PC-3 (cell line): ENCODE measurements at regions not wholly inside any gene's neighbourhood (a gene's known extent, or its start where the extent isn't known, plus 50 kb on each side); places are given as distances from the start of the nearest gene placed in this dataset.

ENCODE experiments used
- ATAC-seq: fragments of 200-7000 bp; cut with Tn5 transposase; 2 replicates; pipeline ENCODE4 v1.9.1; 2020; ENCODE audit warnings: mild to moderate bottlenecking, moderate library complexity
- BruUV-seq: library from RNA; stranded (reverse); fragments of 400-500 nt; replicated peaks from 2 replicates; lab custom pipeline; 2021; lab: Mats Ljungman, UMichigan
- CTCF ChIA-PET: fragments of 300-600 bp; sonication (Branson Sonifier 250); formaldehyde crosslinking; loops from one replicate; lab custom pipeline; 2022; ENCODE audit warnings: antibody characterized with exemption; lab: Charles Lee
- POLR2A ChIA-PET: fragments of 300-600 bp; sonication (Branson Sonifier 250); formaldehyde crosslinking; loops from one replicate; lab custom pipeline; 2022; ENCODE audit warnings: antibody characterized with exemption; ENCODE audit not compliant: unreplicated experiment; lab: Charles Lee
- DNase-seq: peaks from one replicate; pipeline ENCODE4 v3.0.0-alpha.2; 2015
- H2AFZ ChIP-seq: fragments of 300-600 bp; sonication (generic); 2 replicates; pipeline ENCODE4 v1.6.0; 2016; ENCODE audit warnings: antibody characterized with exemption, low read length
- H3F3A ChIP-seq: fragments of 300-600 bp; sonication (generic); one replicate; pipeline ENCODE4 v1.6.0; 2017; ENCODE audit warnings: antibody characterized with exemption, low read length, control low read depth, mild to moderate bottlenecking; ENCODE audit not compliant: unreplicated experiment
- H3K27ac ChIP-seq: fragments of 300-600 bp; sonication (generic); 2 replicates; pipeline ENCODE4 v1.5.1; 2016; ENCODE audit warnings: mild to moderate bottlenecking, low read length
- H3K27me3 ChIP-seq: fragments of 300-600 bp; sonication (generic); 2 replicates; pipeline ENCODE4 v1.6.1; 2016; ENCODE audit warnings: low read length, mixed read lengths
- H3K36me3 ChIP-seq: fragments of 300-600 bp; sonication (generic); 2 replicates; pipeline ENCODE4 v1.6.1; 2016; ENCODE audit warnings: low read depth, mixed run types, low read length, mixed read lengths
- H3K4me1 ChIP-seq: fragments of 300-600 bp; sonication (generic); 2 replicates; pipeline ENCODE4 v1.5.1; 2016; ENCODE audit warnings: low read length; ENCODE audit not compliant: insufficient read depth
- H3K4me2 ChIP-seq: fragments of 300-600 bp; sonication (generic); 2 replicates; pipeline ENCODE4 v1.6.0; 2016; ENCODE audit warnings: low read length
- H3K4me3 ChIP-seq: fragments of 300-600 bp; sonication (generic); 2 replicates; pipeline ENCODE4 v1.5.1; 2016; ENCODE audit warnings: mild to moderate bottlenecking, low read length, mixed read lengths
- H3K79me2 ChIP-seq: fragments of 300-600 bp; sonication (generic); 2 replicates; pipeline ENCODE4 v1.6.1; 2017; ENCODE audit warnings: low read length, mixed read lengths
- H3K9ac ChIP-seq: fragments of 300-600 bp; sonication (generic); 2 replicates; pipeline ENCODE4 v1.6.0; 2016; ENCODE audit warnings: mild to moderate bottlenecking, low read length
- H3K9me2 ChIP-seq: fragments of 300-600 bp; sonication (generic); replicated peaks from 2 replicates; pipeline ENCODE4 v1.6.1; 2016; ENCODE audit warnings: mixed run types, low read length, mixed read lengths
- H3K9me3 ChIP-seq: fragments of 300-600 bp; sonication (generic); 2 replicates; pipeline ENCODE4 v1.6.1; 2016; ENCODE audit warnings: low read length, mixed read lengths
- H4K20me1 ChIP-seq: fragments of 300-600 bp; sonication (generic); 2 replicates; pipeline ENCODE4 v1.6.1; 2016; ENCODE audit warnings: low read length, mixed read lengths
- CTCF ChIP-seq: fragments of 300-600 bp; sonication (generic); conservative IDR thresholded peaks from 2 replicates; pipeline ENCODE4 v1.5.1; 2017; ENCODE audit warnings: antibody characterized with exemption, low read depth, mild to moderate bottlenecking, low read length
- EZH2 ChIP-seq: fragments of 300-600 bp; sonication (generic); IDR thresholded peaks from one replicate; pipeline ENCODE4 v1.6.1; 2017; ENCODE audit warnings: antibody characterized with exemption, mild to moderate bottlenecking, low read length; ENCODE audit not compliant: unreplicated experiment
- EZH2phosphoT487 ChIP-seq: fragments of 300-600 bp; sonication (generic); IDR thresholded peaks from 2 replicates; pipeline ENCODE4 v1.6.1; 2018; ENCODE audit warnings: mild to moderate bottlenecking, antibody characterized with exemption, low read length, borderline replicate concordance
- intact Hi-C: fragments of 100-400 bp; cut with micrococcal nuclease; formaldehyde crosslinking; loops from 2 replicates; pipeline ENCODE4 v1.9.0; 2023

- H3K9ac ChIP-seq = no peak overlapping the region
- no peak for DNase-seq
- H2AFZ ChIP-seq = no peak overlapping the region
- no peaks in the 10 kb centered on the region for H3K36me3 ChIP-seq
- no peak overlapping the region for H3K4me2 ChIP-seq
- no peak for TF ChIP-seq EZH2phosphoT487
- TF ChIP-seq CTCF = no peak
- TF ChIP-seq EZH2 = no peak
- H3K27ac ChIP-seq = no peak overlapping the region
- BruUV-seq = no TSS peak
- POLR2A ChIA-PET = no interaction called here
- no peaks in the 10 kb centered on the region for H4K20me1 ChIP-seq
- H3K9me3 ChIP-seq = no peaks in the 10 kb centered on the region
- H3F3A ChIP-seq = no peaks in the 10 kb centered on the region
- H3K4me1 ChIP-seq = no peaks in the 10 kb centered on the region
- no peaks in the 10 kb centered on the region for H3K9me2 ChIP-seq
- no peak for ATAC-seq
- no peak overlapping the region for H3K4me3 ChIP-seq
- H3K79me2 ChIP-seq = no peaks in the 10 kb centered on the region
- intact Hi-C loops = no loop called here
- H3K27me3 ChIP-seq = no peaks in the 10 kb centered on the region
- CTCF ChIA-PET = interaction anchor here (0.7 kb wide), 1 partner anchor 207 kb away, joined by 3 read pairs; no protein-coding TSS in a partner anchor
Measured at GRCh38 chr11:39144351-39145130, 2314.9 kb downstream of the LRRC4C start.

GRCh38 chr11:39139581-39139980 lies 2319.9 kb downstream of the LRRC4C start:
- intact Hi-C loops = no loop called here
- no peaks in the 10 kb centered on the region for H4K20me1 ChIP-seq
- H3K79me2 ChIP-seq = no peaks in the 10 kb centered on the region
- no peaks in the 10 kb centered on the region for H3K9me3 ChIP-seq
- DNase-seq (no peak), ATAC-seq (no peak)
- no peaks in the 10 kb centered on the region for H3K36me3 ChIP-seq
- no peaks in the 10 kb centered on the region for H3K27me3 ChIP-seq
- no peak overlapping the region for H3K27ac ChIP-seq
- no peaks in the 10 kb centered on the region for H3F3A ChIP-seq
- no peaks in the 10 kb centered on the region for H3K4me1 ChIP-seq
- no peak overlapping the region for H3K4me2 ChIP-seq
- CTCF ChIA-PET = no interaction called here
- TF ChIP-seq EZH2phosphoT487 (no peak), CTCF (no peak), EZH2 (no peak)
- no TSS peak for BruUV-seq
- POLR2A ChIA-PET = no interaction called here
- no peak overlapping the region for H3K4me3 ChIP-seq
- no peak overlapping the region for H3K9ac ChIP-seq
- H2AFZ ChIP-seq = no peak overlapping the region
- no peaks in the 10 kb centered on the region for H3K9me2 ChIP-seq

- Histone ChIP-seq H3K27me3 (no peaks in the 10 kb centered on the region), H3K4me1 (no peaks in the 10 kb centered on the region), H3K79me2 (no peaks in the 10 kb centered on the region), H3K9ac (no peak overlapping the region), H3K27ac (no peak overlapping the region), H3K9me3 (no peaks in the 10 kb centered on the region), H4K20me1 (no peaks in the 10 kb centered on the region), H3F3A (no peaks in the 10 kb centered on the region), H2AFZ (no peak overlapping the region), H3K4me2 (no peak overlapping the region), H3K36me3 (no peaks in the 10 kb centered on the region), H3K4me3 (no peak overlapping the region), H3K9me2 (no peaks in the 10 kb centered on the region)
- POLR2A ChIA-PET = no interaction called here
- no TSS peak for BruUV-seq
- intact Hi-C loops = no loop called here
- CTCF ChIA-PET = no interaction called here
- DNase-seq (no peak), ATAC-seq (no peak)
- no peak for TF ChIP-seq EZH2phosphoT487
- no peak for TF ChIP-seq CTCF
- no peak for TF ChIP-seq EZH2
Measured at GRCh38 chr11:39120890-39121289, 2338.6 kb downstream of the LRRC4C start.
